SK-N-SH treated with all-trans-retinoic acid at 6 μM for 48 hours (cell line): ENCODE measurements at regions not wholly inside any gene's neighbourhood (a gene's known extent, or its start where the extent isn't known, plus 50 kb on each side); places are given as distances from the start of the nearest gene placed in this dataset.

ENCODE experiments used
- ATAC-seq: fragments of 200-7000 bp; cut with Tn5 transposase; 3 replicates; pipeline ENCODE4 v1.9.1; 2020; ENCODE audit warnings: mild to moderate bottlenecking, moderate library complexity
- ARNTL ChIP-seq: fragments of 450-650 bp; formaldehyde crosslinking; IDR thresholded peaks from 2 replicates; pipeline ENCODE4 v1.5.0; 2020; ENCODE audit warnings: low read depth, mild to moderate bottlenecking, moderate library complexity, borderline replicate concordance
- BACH2 ChIP-seq: fragments of 250-450 bp; sonication (Bioruptor Pico); IDR thresholded peaks from 2 replicates; pipeline ENCODE4 v1.9.0; 2021; ENCODE audit warnings: mild to moderate bottlenecking, borderline replicate concordance
- CSDC2 ChIP-seq: fragments of 250-450 bp; sonication (Bioruptor Pico); IDR thresholded peaks from 2 replicates; pipeline ENCODE4 v1.5.0; 2020; ENCODE audit warnings: mild to moderate bottlenecking, moderate library complexity
- ESRRG ChIP-seq: fragments of 250-450 bp; sonication (Bioruptor Pico); IDR thresholded peaks from 2 replicates; pipeline ENCODE4 v1.6.1; 2021; ENCODE audit warnings: mild to moderate bottlenecking
- GLIS3 ChIP-seq: fragments of 250-450 bp; sonication (Bioruptor Pico); IDR thresholded peaks from 2 replicates; pipeline ENCODE4 v1.5.0; 2020; ENCODE audit warnings: mild to moderate bottlenecking, moderate library complexity
- ISL1 ChIP-seq: fragments of 250-450 bp; sonication (Bioruptor Pico); IDR thresholded peaks from 2 replicates; pipeline ENCODE4 v2.1.2; 2022; ENCODE audit warnings: mild to moderate bottlenecking, moderate library complexity
- OSR1 ChIP-seq: fragments of 250-450 bp; sonication (Bioruptor Pico); IDR thresholded peaks from 2 replicates; pipeline ENCODE4 v1.8.0; 2022; ENCODE audit warnings: moderate library complexity, mild to moderate bottlenecking, inconsistent platforms
- PPARA ChIP-seq: fragments of 250-450 bp; sonication (Bioruptor Pico); IDR thresholded peaks from 2 replicates; pipeline ENCODE4 v1.5.0; 2020; ENCODE audit warnings: mild to moderate bottlenecking, borderline replicate concordance
- RARB ChIP-seq: fragments of 250-450 bp; sonication (Bioruptor Pico); IDR thresholded peaks from 2 replicates; pipeline ENCODE4 v1.8.0; 2021; ENCODE audit warnings: mild to moderate bottlenecking, moderate library complexity
- SNAI2 ChIP-seq: fragments of 250-450 bp; sonication (Bioruptor Pico); IDR thresholded peaks from 2 replicates; pipeline ENCODE4 v1.5.0; 2020; ENCODE audit warnings: mild to moderate bottlenecking, moderate library complexity
- TCF4 ChIP-seq: fragments of 250-450 bp; sonication (Bioruptor Pico); IDR thresholded peaks from 2 replicates; pipeline ENCODE4 v1.8.0; 2021; ENCODE audit warnings: mild to moderate bottlenecking, moderate library complexity, borderline replicate concordance
- ZFP3 ChIP-seq: fragments of 250-450 bp; sonication (Bioruptor Pico); IDR thresholded peaks from 2 replicates; pipeline ENCODE4 v1.5.0; 2020; ENCODE audit warnings: mild to moderate bottlenecking, moderate library complexity
- ZFP30 ChIP-seq: fragments of 450-650 bp; formaldehyde crosslinking; IDR thresholded peaks from 2 replicates; pipeline ENCODE4 v1.5.0; 2022; ENCODE audit warnings: mild to moderate bottlenecking, moderate library complexity
- ZNF565 ChIP-seq: fragments of 450-650 bp; formaldehyde crosslinking; conservative IDR thresholded peaks from 2 replicates; pipeline ENCODE4 v1.5.0; 2020; ENCODE audit warnings: low read depth, mild to moderate bottlenecking, moderate library complexity
- ZNF70 ChIP-seq: fragments of 450-650 bp; formaldehyde crosslinking; IDR thresholded peaks from 2 replicates; pipeline ENCODE4 v1.5.0; 2020; ENCODE audit warnings: mild to moderate bottlenecking, moderate library complexity
- ZNF8 ChIP-seq: fragments of 450-650 bp; formaldehyde crosslinking; IDR thresholded peaks from 2 replicates; pipeline ENCODE4 v1.5.0; 2020; ENCODE audit warnings: mild to moderate bottlenecking, moderate library complexity
- TF ChIP-seq, protein P1 (sequence below): fragments of 250-450 bp; sonication (Bioruptor Pico); IDR thresholded peaks from 2 replicates; pipeline ENCODE4 v1.8.0; 2020; ENCODE audit warnings: mild to moderate bottlenecking, moderate library complexity, borderline replicate concordance
- TF ChIP-seq, protein P2 (sequence below): fragments of 250-450 bp; sonication (Bioruptor Pico); IDR thresholded peaks from 2 replicates; pipeline ENCODE4 v1.5.1; 2020; ENCODE audit warnings: low read depth, mild to moderate bottlenecking, moderate library complexity
- TF ChIP-seq, protein P3 (sequence below): fragments of 250-450 bp; sonication (Bioruptor Pico); IDR thresholded peaks from 2 replicates; pipeline ENCODE4 v1.5.1; 2021; ENCODE audit warnings: mild to moderate bottlenecking, moderate library complexity
- TF ChIP-seq, protein P4 (sequence below): fragments of 250-450 bp; sonication (Bioruptor Pico); IDR thresholded peaks from 2 replicates; pipeline ENCODE4 v1.5.0; 2020; ENCODE audit warnings: mild to moderate bottlenecking, moderate library complexity

DNA sequence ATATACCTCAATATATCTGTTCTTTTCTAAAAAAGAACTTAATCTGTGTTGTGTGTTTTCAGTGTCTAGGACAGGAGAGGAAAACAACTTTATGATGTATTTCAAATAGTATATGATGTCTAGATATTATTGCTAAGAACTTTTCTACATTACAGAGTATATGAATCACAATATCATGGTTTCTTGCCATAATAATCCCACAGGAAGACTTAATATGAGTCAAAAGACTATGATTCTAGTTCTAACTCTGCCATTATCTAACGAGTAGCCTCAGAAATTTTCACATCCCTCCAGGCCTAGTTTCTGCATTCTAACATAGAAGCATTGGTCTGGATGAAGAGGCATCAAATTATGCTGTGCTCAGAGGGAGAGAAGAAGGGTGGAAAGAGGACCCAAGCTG lies 107.7 kb upstream of the SPRED1 start (continued):
- TF ChIP-seq, protein P1, sequence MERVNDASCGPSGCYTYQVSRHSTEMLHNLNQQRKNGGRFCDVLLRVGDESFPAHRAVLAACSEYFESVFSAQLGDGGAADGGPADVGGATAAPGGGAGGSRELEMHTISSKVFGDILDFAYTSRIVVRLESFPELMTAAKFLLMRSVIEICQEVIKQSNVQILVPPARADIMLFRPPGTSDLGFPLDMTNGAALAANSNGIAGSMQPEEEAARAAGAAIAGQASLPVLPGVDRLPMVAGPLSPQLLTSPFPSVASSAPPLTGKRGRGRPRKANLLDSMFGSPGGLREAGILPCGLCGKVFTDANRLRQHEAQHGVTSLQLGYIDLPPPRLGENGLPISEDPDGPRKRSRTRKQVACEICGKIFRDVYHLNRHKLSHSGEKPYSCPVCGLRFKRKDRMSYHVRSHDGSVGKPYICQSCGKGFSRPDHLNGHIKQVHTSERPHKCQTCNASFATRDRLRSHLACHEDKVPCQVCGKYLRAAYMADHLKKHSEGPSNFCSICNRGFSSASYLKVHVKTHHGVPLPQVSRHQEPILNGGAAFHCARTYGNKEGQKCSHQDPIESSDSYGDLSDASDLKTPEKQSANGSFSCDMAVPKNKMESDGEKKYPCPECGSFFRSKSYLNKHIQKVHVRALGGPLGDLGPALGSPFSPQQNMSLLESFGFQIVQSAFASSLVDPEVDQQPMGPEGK (CRISPR knock-in tag): no peak
- TF ChIP-seq CSDC2 (CRISPR knock-in tag): no peak

DNA sequence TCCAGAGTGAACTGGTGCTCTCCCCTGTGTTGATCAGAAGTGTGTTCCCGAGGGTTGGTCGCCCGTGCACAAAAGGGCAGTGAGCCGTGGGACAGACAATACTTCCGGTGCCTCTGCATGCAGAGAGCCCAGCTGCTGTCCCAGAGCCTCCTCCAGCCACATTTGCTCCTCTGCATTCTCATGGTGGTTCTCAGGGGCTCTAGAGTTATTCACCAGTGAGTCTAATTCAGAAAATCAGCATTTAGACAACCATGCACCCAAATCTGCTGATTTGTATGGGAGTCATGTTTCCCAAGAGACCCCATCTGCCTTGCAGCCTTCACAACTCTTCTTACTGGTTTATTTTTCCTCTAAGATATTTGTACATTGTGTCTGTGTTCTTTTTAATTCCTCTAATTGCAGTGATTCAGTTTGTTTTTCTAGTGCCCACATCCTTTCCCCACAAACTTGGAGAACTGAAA lies 107.0 kb upstream of the SPRED1 start:
- no peak for ATAC-seq
- TF ChIP-seq, protein P2, sequence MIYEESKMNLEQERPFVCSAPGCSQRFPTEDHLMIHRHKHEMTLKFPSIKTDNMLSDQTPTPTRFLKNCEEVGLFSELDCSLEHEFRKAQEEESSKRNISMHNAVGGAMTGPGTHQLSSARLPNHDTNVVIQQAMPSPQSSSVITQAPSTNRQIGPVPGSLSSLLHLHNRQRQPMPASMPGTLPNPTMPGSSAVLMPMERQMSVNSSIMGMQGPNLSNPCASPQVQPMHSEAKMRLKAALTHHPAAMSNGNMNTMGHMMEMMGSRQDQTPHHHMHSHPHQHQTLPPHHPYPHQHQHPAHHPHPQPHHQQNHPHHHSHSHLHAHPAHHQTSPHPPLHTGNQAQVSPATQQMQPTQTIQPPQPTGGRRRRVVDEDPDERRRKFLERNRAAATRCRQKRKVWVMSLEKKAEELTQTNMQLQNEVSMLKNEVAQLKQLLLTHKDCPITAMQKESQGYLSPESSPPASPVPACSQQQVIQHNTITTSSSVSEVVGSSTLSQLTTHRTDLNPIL: no peak
- TF ChIP-seq ZFP30 (CRISPR knock-in tag) (no peak), SNAI2 (CRISPR knock-in tag) (no peak), ZNF565 (CRISPR knock-in tag) (no peak), GLIS3 (CRISPR knock-in tag) (no peak), ZNF70 (CRISPR knock-in tag) (no peak), ZFP3 (CRISPR knock-in tag) (no peak)
- TF ChIP-seq, protein P3, sequence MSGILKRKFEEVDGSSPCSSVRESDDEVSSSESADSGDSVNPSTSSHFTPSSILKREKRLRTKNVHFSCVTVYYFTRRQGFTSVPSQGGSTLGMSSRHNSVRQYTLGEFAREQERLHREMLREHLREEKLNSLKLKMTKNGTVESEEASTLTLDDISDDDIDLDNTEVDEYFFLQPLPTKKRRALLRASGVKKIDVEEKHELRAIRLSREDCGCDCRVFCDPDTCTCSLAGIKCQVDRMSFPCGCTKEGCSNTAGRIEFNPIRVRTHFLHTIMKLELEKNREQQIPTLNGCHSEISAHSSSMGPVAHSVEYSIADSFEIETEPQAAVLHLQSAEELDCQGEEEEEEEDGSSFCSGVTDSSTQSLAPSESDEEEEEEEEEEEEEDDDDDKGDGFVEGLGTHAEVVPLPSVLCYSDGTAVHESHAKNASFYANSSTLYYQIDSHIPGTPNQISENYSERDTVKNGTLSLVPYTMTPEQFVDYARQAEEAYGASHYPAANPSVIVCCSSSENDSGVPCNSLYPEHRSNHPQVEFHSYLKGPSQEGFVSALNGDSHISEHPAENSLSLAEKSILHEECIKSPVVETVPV (CRISPR knock-in tag): no peak

DNA sequence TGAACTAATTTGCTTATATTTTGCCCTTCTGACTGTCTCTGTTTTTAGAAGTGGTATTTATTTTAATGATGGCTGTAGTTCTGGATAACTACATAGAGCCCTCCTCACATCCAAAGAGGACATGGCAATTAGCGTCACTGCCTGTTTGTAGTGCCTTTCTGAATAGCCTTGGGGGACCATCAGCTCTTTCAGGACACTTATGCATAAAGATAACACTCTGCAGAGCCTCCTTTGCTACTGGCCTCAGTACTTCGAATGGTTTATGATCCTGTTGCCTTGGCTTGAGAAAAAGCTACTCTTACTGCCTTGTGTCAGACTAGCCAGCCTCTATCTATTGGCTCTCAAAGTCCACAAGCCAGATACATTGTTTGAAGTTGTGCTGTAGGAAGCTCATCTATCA lies 105.4 kb upstream of the SPRED1 start:
- TF ChIP-seq TCF4 (CRISPR knock-in tag) (no peak), PPARA (CRISPR knock-in tag) (no peak), OSR1 (CRISPR knock-in tag) (no peak), ZFP3 (CRISPR knock-in tag) (no peak), ISL1 (CRISPR knock-in tag) (no peak), ZNF8 (CRISPR knock-in tag) (no peak), ZNF565 (CRISPR knock-in tag) (no peak)
- TF ChIP-seq, protein P2: no peak
- ATAC-seq: no peak

DNA sequence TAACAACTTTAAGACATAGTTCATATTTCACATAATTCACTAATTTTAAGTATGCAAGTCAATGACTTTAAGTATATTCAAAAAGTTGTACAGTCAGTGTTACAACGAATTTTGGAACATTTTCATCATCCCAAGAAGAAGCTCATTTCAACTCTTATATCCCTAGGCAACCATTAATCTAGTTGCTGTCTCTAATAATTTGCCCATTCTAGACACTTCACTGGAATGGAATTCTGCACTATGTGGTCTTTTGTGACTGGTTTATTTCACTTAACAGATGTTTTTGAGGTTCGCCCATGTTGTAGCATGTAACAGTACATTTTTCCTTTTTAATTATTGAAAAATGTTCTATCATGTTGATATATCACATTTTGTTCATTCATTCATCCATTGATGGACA lies 104.2 kb upstream of the SPRED1 start:
- TF ChIP-seq PPARA (CRISPR knock-in tag) (no peak), ZFP3 (CRISPR knock-in tag) (no peak)
- TF ChIP-seq, protein P4, sequence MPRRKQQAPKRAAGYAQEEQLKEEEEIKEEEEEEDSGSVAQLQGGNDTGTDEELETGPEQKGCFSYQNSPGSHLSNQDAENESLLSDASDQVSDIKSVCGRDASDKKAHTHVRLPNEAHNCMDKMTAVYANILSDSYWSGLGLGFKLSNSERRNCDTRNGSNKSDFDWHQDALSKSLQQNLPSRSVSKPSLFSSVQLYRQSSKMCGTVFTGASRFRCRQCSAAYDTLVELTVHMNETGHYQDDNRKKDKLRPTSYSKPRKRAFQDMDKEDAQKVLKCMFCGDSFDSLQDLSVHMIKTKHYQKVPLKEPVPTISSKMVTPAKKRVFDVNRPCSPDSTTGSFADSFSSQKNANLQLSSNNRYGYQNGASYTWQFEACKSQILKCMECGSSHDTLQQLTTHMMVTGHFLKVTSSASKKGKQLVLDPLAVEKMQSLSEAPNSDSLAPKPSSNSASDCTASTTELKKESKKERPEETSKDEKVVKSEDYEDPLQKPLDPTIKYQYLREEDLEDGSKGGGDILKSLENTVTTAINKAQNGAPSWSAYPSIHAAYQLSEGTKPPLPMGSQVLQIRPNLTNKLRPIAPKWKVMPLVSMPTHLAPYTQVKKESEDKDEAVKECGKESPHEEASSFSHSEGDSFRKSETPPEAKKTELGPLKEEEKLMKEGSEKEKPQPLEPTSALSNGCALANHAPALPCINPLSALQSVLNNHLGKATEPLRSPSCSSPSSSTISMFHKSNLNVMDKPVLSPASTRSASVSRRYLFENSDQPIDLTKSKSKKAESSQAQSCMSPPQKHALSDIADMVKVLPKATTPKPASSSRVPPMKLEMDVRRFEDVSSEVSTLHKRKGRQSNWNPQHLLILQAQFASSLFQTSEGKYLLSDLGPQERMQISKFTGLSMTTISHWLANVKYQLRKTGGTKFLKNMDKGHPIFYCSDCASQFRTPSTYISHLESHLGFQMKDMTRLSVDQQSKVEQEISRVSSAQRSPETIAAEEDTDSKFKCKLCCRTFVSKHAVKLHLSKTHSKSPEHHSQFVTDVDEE: no peak
- no peak for ATAC-seq

DNA sequence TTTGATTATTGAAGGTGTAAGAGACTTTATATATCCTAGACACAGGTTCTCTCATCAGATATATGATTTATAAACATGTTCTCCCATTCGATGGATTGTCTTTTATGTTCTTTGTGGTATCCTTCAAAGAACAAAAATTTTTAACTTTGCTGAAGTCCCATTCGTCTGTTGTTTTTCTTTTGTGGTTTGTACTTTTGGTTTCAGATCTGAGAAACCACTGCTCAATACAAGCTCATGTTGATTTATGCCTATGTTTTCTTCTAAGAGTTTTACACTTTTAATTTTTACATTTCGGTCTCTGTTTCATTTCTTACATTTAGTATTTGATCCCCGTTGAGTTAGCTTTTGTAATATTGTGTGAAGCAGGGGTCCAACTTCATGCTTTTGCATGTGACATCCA lies 103.3 kb upstream of the SPRED1 start:
- TF ChIP-seq, protein P2: no peak
- TF ChIP-seq BACH2 (CRISPR knock-in tag) (no peak), SNAI2 (CRISPR knock-in tag) (no peak), PPARA (CRISPR knock-in tag) (no peak), RARB (CRISPR knock-in tag) (no peak), OSR1 (CRISPR knock-in tag) (no peak), ZNF70 (CRISPR knock-in tag) (no peak), ARNTL (CRISPR knock-in tag) (no peak), ZNF565 (CRISPR knock-in tag) (no peak), ZNF8 (CRISPR knock-in tag) (no peak), ESRRG (CRISPR knock-in tag) (no peak), ZFP30 (CRISPR knock-in tag) (no peak)
- TF ChIP-seq, protein P4: no peak
- ATAC-seq: no peak
